GM19372 (cell line): ENCODE measurements at regions not wholly inside any gene's neighbourhood (a gene's known extent, or its start where the extent isn't known, plus 50 kb on each side); places are given as distances from the start of the nearest gene placed in this dataset.

Experiments used
- ATAC-seq: cut with Tn5 transposase; IDR thresholded peaks from one replicate; pipeline ENCODE4 v1.9.1; 2021; ENCODE audit warnings: mild to moderate bottlenecking, low read depth, moderate library complexity; ENCODE audit not compliant: unreplicated experiment

- ATAC-seq = no peak
These were observed 467.3 kb downstream of the TSHZ3 start for GRCh38 chr19:30881930-30882329.

DNA sequence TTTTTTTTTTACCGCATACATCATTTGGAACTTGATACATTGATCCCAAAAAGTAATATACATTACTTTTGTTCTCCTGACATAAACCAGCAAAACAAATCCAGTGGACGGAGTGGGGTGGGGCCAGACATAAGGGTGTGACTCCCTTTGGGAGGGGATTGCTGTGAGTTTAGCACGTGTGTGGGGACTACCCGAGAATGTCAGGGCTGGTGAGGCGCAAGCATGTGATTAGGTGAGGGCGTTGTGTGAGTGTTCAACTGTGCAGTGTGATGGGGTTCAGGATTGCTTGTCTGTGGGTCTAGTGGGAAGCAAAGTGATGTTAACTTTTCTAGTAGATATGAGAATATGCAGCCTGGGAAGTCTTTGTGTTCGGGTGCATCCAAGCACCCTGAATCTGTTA, 468.0 kb downstream of the TSHZ3 start:
- no peak for ATAC-seq

GRCh38 chr19:30880551-30880950, 468.7 kb downstream of the TSHZ3 start:
- ATAC-seq = no peak

GRCh38 chr19:30880151-30880550, 469.1 kb downstream of the TSHZ3 start:
- ATAC-seq = no peak

GRCh38 chr19:30879736-30880135, 469.5 kb downstream of the TSHZ3 start:
- ATAC-seq = no peak

- ATAC-seq = no peak
These were observed 470.0 kb downstream of the TSHZ3 start for GRCh38 chr19:30879225-30879624.

GRCh38 chr19:30878495-30878894, 470.7 kb downstream of the TSHZ3 start:
- ATAC-seq = no peak

GRCh38 chr19:30877661-30878113, 471.5 kb downstream of the TSHZ3 start:
- no peak for ATAC-seq

DNA sequence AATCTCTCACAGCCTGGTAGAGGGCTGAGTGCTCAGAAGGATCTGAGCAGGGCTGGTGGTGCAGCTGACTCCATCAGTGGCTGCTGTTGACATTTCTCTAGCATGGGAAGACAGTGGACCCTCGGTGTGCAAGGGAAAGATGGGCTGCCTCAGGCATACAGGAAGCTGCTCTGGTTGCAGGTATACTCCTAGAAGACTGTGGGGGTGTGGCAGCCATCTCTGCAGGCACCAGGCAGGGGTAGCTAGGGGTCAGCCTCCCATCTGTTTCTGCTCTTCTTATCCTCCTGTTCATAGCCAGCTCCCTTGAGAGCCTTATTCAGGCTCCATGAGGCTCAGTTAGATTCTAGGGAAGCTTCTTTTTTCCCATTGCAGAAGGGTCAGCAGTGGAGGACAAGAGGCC, 475.5 kb downstream of the TSHZ3 start:
- ATAC-seq = no peak

DNA sequence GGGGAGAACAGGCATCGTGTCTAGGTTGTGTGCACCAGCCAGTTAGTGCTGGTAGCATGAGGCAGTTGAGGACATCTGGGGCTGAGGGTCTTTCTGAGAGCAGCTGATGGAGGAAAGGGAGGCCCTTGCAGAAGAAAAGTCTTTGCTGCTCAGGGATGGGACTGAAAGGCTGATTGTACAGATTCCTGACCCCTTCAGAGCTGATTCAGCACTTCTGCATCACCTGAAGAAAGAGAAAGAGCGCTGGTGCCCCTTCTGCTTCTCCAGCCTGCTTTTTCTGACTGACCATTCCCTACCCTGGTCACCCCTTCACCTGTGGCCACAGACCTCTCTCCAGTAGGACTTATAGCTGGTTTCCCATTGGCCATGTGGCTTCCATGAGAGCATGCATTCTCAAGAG, 476.2 kb downstream of the TSHZ3 start:
- ATAC-seq = no peak

DNA sequence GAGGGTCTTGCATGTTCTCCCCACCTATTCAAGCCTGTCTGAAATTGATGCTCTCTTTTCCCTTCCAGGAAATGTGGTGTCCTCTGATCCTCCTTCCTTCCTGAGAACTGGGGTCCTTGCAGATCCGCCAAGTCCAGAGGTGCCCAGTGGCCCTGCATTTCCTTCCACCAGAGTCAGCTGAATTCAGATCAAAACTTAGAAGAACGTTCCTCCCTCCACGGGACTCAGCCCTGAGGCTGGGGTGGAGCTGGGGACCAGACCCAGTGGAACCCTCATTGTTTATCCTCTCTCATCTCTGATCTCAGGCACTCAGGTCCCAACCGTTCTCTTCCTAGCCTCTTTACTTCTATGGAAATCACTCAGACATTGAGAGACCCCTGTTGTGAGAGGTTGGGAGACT, 477.3 kb downstream of the TSHZ3 start:
- no peak for ATAC-seq

DNA sequence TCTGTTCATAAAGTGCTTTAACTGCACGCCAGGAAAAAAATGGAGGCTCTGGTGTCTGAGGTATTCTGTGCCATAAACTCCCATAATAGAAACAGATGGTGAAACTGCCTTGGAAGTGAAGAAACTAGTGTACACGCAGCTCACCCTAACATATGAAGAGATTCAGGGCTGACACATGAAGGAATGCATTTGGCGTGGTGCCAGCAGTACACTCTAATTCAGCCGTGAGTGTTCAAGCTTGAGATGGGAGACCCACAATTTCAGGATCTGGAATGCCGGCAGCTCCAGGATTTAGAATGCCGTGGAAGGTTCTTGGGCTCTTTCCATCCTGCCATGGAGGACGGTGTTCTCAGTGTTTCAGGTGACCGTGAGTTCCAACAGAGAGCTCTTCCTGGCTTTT, 478.4 kb downstream of the TSHZ3 start:
- no peak for ATAC-seq

DNA sequence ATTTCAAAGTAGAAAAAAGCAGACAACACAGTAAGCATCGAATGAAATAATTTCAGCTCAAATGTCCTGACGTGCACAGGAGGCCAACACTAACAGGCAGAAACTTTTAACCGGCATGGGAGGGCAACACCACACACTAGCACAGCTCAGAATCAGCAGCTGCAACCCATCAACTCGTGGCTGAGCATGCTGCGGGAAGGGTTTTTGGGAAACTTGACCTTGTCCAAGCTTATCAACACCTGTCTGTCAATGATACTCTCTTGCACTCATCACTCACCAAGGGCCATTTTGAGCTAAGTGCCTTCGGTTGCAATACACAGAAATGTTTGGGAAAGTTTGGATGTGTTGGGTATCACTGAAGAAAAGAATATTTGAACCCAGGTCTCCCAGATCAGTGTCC, 483.7 kb downstream of the TSHZ3 start:
- ATAC-seq = no peak

DNA sequence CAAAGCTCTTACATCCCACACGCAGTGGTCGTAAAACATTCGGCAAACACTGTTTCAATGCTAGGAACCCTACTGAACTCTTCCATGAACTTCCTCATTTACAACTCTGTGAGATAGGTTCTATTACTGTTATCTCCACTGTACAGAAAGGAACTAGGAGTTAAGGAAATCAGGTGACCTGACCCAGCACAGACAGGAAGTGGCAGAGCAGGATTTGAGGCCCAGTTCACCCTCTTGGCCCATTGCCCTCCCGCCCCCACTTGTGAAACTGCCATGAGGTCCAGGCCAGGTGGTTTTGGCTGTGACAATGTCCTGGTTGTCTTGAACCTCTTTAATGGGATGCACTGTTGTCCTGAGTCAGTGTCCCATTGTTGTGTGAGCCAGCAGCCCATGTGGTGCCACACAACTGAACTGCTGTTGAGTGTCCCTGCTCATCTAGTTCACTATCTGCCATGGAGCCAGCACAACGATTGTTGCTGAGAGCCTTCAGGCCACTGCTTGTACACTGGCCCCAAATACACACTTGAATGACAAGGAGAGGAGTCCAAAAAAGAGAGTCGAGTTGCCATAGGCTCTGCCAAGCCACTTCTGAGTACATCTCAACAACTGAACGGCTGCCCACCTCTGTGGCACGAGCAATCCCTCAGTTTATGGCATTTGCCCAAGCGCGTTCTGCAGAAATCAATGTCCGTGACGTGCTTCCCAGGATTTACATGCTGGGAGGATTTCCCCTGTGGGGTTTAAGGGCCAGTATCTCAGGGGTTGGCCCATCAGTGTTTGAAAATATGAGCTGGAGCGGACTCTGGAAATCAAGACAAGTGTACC, 484.6 kb downstream of the TSHZ3 start:
- no peak for ATAC-seq

DNA sequence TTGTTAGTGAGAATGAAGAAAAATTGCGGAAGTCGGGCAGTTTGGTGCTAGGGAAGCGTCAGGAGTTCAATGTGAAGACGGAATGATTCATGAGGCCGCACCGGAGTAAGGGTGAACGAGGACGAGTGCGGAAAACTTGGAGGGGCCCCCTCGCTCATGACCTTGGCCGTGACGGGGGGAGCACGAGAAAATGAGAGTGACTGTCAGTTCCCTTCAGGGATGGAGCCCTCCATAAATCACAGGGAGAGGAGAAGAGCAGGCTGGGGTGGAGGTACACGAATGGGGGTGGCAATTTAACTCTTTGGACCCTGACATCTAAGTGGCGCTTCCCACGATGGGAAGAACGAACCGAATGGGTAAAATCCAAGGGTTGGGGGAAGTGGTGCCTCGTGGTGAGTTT, 486.4 kb downstream of the TSHZ3 start:
- ATAC-seq = no peak

GRCh38 chr19:30861919-30862318, 487.3 kb downstream of the TSHZ3 start:
- no peak for ATAC-seq

DNA sequence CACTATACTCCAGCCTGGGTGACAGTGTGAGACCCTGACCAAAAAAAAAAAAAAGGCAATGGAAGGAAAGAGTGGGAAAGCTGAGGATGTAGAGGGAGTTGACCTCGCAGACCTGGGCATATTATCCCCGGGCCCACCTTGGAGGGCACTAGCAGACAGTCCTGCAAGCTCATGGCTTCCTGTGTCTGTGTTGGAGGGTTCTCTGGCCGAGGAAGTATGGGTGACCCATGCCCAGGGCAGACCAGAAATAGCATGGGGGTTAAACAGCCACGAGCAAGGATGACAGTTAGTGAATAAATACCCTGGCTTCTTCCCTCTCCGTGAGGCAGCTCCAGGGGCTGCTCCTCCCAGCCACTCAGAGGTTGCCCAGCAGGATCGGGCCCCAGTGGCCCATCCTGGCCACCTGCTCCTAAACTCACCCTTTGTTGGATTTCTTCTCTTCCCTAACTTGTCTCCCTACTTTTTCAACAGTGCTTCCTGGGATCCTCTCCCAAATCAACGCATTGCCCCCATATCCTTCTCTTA, 485.8 kb downstream of the ZNF536 start:
- no peak for ATAC-seq

DNA sequence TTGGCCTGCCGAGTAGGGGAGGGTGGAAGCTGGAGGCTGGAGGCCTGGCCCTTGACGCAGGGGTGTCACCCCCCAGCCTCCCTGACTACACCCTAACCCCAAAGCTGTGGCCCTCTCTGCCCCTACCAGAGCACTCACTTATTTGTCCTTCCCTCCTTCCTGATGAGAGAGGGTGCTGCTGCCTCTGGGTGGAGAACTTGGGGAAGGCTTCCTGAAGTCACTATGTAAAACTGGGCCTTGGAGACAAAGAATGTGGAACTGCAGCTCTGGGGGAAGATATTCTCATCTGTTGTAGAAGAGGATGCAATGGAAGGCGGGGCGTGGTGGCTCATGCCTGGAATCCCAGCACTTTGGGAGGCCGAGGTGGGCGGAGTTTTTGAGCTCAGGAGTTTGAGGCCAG, 485.2 kb downstream of the ZNF536 start:
- no peak for ATAC-seq

DNA sequence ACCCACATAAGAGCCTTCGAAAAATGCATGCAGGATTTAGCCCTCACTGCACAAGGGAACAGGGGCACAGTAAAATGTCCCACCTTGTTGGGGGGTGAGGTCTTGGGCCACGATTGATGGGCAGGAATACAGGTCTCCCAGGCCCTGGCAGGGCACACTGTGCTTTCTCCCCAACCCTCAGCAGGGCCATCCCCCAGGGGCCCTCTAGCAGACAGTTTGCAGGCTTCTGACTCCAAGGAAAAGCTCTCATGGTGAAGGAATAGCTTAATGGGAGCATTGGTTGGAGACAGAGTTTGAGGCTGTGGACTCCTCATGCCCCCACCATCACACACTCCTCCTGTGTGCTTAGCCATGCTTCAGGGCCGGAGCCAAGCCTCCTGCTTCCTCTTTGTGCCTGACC, 484.6 kb downstream of the ZNF536 start:
- no peak for ATAC-seq

DNA sequence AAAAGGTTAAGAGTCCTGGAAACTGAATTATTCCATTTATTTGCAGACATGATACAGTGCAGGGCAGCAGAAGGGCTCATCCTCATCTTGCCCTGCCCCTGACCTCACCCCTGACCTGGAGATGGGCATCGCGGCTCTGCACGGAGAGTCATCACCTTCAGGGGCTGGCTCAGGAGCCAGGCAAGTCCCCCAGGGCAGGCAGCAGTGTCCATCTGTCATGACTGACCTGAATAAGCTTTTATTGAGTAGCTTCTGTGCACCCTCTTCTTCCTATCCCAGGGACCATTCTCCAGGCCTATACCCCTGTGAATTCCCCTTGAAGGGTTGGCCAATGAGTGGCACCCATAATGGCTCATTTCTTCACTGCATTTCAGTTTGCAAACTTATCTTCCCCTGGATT, 484.2 kb downstream of the ZNF536 start:
- ATAC-seq = no peak

- no peak for ATAC-seq
These were observed 483.3 kb downstream of the ZNF536 start for GRCh38 chr19:30855442-30855841.

DNA sequence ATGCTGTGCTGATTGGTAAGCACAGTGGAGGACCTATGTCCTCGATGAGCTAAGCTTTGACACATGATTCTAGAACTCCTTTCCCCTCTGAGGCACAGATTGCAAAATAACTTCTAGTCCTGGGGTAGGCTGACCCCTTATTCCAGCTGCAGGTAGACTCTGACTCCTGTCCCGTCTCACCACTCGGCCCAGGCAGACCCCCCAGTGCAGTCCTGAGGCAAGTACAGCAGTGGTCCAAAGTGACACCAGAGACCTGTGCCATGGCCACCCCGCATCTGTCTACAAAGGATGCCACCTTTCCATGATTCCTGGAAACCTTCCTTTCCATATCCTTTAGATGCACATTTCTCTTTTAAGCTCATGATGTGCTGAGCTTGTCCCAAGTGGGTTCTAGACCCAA, 482.5 kb downstream of the ZNF536 start:
- ATAC-seq = no peak
